HG03095 (cell line): ENCODE measurements at regions not wholly inside any gene's neighbourhood (a gene's known extent, or its start where the extent isn't known, plus 50 kb on each side); places are given as distances from the start of the nearest gene placed in this dataset.

ENCODE experiments used
- ATAC-seq: cut with Tn5 transposase; IDR thresholded peaks from one replicate; pipeline ENCODE4 v1.9.1; 2021; ENCODE audit warnings: moderate library complexity; ENCODE audit not compliant: unreplicated experiment

- ATAC-seq: no peak
Measured at GRCh38 chr3:23663661-23664186, 142.0 kb upstream of the UBE2E1 start.

GRCh38 chr3:23664459-23664858 lies 141.3 kb upstream of the UBE2E1 start:
- ATAC-seq: no peak

- ATAC-seq: no peak
Measured at GRCh38 chr3:23665741-23666140, 140.0 kb upstream of the UBE2E1 start.

- no peak for ATAC-seq
Measured at GRCh38 chr3:23666818-23667217, 138.9 kb upstream of the UBE2E1 start.

GRCh38 chr3:23667536-23668429 lies 138.0 kb upstream of the UBE2E1 start:
- ATAC-seq: no peak

- no peak for ATAC-seq
Measured at GRCh38 chr3:23668430-23668904, 137.3 kb upstream of the UBE2E1 start.

GRCh38 chr3:23669541-23670255 lies 136.1 kb upstream of the UBE2E1 start:
- ATAC-seq: no peak

GRCh38 chr3:23671851-23672589 lies 133.7 kb upstream of the UBE2E1 start:
- no peak for ATAC-seq

GRCh38 chr3:23672628-23673027 lies 133.1 kb upstream of the UBE2E1 start:
- no peak for ATAC-seq

- ATAC-seq: no peak
Measured at GRCh38 chr3:23675010-23675409, 130.7 kb upstream of the UBE2E1 start.

- no peak for ATAC-seq
Measured at GRCh38 chr3:23676093-23676492, 129.7 kb upstream of the UBE2E1 start.

- ATAC-seq: no peak
Measured at GRCh38 chr3:23682646-23683045, 123.1 kb upstream of the UBE2E1 start.

- ATAC-seq: no peak
Measured at GRCh38 chr3:23685541-23686258, 120.1 kb upstream of the UBE2E1 start.

- ATAC-seq: no peak
Measured at GRCh38 chr3:23686519-23686918, 119.2 kb upstream of the UBE2E1 start.

- ATAC-seq: no peak
Measured at GRCh38 chr3:23691357-23691895, 114.3 kb upstream of the UBE2E1 start.

- ATAC-seq: no peak
Measured at GRCh38 chr3:23696842-23697241, 108.9 kb upstream of the UBE2E1 start.

GRCh38 chr3:23697416-23697815 lies 108.3 kb upstream of the UBE2E1 start:
- no peak for ATAC-seq

GRCh38 chr3:23698652-23699313 lies 107.0 kb upstream of the UBE2E1 start:
- no peak for ATAC-seq

GRCh38 chr3:23700616-23701015 lies 105.1 kb upstream of the UBE2E1 start:
- no peak for ATAC-seq
